ENCODE measurements at regions not wholly inside any gene's neighbourhood (a gene's known extent, or its start where the extent isn't known, plus 50 kb on each side); places are given as distances from the start of the nearest gene placed in this dataset.

DNA sequence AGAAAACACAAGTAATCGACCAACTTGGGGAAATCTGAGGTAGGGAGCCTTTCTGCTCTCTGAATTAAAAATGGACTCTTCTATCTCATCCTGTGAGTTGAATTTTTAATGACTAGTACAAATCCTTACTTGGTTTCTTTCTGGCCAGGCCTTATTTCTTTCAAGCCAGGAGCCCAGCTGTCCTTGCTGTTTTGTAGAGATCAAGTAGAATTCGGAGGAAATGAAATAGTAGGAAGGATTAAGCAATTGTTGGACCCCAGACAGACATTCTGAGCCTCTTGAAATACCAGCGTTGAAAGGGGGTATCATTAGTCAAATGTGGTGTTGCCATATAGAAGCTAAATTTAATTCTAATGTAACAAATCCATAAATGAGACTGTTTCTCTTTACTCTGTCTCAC, 53.7 kb upstream of the SMIM15 start:
- no peak overlapping the region for H3K4me3 ChIP-seq (ENCODE audit: low read length)
- TF ChIP-seq, protein P1, sequence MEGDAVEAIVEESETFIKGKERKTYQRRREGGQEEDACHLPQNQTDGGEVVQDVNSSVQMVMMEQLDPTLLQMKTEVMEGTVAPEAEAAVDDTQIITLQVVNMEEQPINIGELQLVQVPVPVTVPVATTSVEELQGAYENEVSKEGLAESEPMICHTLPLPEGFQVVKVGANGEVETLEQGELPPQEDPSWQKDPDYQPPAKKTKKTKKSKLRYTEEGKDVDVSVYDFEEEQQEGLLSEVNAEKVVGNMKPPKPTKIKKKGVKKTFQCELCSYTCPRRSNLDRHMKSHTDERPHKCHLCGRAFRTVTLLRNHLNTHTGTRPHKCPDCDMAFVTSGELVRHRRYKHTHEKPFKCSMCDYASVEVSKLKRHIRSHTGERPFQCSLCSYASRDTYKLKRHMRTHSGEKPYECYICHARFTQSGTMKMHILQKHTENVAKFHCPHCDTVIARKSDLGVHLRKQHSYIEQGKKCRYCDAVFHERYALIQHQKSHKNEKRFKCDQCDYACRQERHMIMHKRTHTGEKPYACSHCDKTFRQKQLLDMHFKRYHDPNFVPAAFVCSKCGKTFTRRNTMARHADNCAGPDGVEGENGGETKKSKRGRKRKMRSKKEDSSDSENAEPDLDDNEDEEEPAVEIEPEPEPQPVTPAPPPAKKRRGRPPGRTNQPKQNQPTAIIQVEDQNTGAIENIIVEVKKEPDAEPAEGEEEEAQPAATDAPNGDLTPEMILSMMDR (IDR thresholded peaks at IDR 0.05; ENCODE audit: insufficient read depth, low read depth, low read length, missing control alignments), result no peak
- DNase-seq (ENCODE audit: low read depth), result no peak

DNA sequence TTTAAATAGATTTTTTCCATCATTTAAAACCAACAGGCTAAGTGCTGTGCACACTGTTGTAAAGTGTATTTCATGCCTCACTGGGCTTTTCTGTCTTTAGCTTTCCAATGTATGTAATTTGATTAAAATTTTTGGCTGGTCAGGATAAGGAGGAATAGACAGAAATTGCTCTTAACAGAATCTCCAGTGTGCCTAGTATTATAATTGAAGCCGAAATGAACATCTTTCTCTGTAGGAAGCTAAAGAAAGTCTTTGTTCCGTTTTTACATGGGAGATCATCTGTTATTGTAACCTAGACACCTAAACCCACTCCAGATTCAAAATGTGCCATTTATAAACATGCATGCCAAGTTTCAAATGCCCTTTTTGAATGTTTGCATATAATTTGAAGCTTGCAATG, 54.5 kb upstream of the SMIM15 start:
- no peak overlapping the region for H3K4me3 ChIP-seq (ENCODE audit: low read length)
- TF ChIP-seq, protein P1 (IDR thresholded peaks at IDR 0.05; ENCODE audit: insufficient read depth, low read depth, low read length, missing control alignments), result no peak
- DNase-seq (ENCODE audit: low read depth), result no peak

DNA sequence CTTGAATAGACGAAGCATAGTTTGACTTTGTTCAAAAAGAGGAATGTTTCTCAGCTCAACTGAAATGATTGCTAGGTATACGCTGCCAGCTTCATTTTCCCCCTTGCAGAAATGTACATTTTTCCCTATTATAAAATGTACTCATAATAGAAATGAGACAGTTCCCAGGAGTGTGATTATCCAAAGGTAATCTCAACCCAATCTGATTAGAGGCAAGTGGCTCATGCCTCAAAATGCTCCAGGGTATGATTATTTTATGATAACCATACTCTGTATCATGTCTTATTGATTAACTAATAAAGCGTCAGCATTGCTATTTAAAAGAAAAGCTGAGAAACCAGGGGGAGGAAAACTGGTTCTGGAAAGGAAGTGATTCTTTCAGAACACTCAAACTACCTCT, 54.9 kb upstream of the SMIM15 start:
- DNase-seq (ENCODE audit: low read depth), result no peak
- H3K4me3 ChIP-seq (ENCODE audit: low read length), result no peak overlapping the region
- TF ChIP-seq, protein P1 (IDR thresholded peaks at IDR 0.05; ENCODE audit: insufficient read depth, low read depth, low read length, missing control alignments), result no peak

DNA sequence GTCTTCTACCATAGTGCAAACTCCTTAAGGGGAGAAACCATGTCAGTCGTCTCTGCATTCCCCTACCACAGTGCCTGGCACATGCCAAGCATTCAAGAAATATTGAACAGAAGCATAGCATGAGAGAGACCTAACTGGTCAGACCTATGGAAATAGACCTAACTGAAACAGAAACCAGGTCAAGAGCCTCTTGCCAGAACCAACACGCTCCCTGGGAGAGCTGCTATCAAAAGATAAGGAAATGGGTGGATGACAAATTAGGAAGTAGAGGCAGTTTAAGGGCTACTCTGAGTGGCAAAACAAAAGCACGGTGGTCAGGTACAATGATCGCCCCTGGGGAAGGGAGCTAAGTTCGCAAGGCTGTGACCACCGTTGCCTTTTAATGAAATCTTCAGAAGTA, 66.0 kb upstream of the SMIM15 start:
- no peak for DNase-seq (ENCODE audit: low read depth)
- TF ChIP-seq, protein P1 (IDR thresholded peaks at IDR 0.05; ENCODE audit: insufficient read depth, low read depth, low read length, missing control alignments), result no peak
- no peak overlapping the region for H3K4me3 ChIP-seq (ENCODE audit: low read length)

DNA sequence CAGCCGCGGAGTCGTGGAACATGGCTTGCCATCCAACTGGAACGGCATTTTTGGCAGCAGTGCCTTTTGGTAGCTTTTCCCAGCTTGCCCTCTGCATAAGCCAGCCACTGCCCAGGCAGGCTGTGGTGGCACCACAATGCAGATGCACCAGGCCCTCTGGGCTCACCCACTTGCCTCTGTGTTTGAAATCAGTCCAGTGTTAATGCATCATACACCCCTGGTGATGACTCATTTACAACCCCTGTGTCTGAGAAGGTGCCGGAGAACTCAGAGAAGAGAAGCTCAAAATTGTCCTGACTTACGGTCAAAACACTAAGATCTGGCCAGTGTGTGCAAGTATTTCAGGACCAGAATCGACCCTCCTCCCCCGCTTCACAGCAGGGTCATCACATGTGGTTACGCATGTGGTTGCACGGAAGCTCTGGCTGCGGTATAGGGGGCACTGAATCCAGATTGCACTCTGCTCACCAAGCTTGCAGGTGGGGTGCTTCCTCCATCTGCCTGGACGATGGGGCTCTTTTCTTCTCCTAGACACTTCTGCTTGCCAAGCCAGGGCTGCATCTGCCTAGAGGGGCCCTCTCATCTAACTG, 66.5 kb upstream of the SMIM15 start:
- no peak overlapping the region for H3K4me3 ChIP-seq (ENCODE audit: low read length)
- DNase-seq (ENCODE audit: low read depth), result peak; percentile 70
- TF ChIP-seq, protein P1 (IDR thresholded peaks at IDR 0.05; ENCODE audit: insufficient read depth, low read depth, low read length, missing control alignments), result no peak

DNA sequence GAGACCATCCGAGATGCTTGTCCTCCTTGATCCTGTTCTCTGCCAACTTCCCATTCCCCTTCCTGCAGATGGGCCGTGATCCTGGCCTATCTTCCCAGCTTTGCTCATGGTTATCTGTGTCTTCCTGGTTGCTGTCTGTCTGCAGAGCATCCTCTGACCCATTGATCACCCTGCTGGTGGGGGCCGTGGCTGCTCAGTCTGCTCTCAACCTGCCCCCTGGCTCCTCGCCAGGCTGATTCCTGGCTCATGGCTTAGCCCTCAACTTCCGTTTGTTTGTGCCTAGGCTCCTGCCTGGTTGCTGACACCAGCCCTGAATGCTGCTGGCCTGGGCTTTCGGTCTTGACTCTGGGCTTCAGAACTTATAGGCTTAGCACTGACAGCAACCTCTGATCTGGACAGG, 67.1 kb upstream of the SMIM15 start:
- no peak for DNase-seq (ENCODE audit: low read depth)
- H3K4me3 ChIP-seq (ENCODE audit: low read length), result no peak overlapping the region
- TF ChIP-seq, protein P1 (IDR thresholded peaks at IDR 0.05; ENCODE audit: insufficient read depth, low read depth, low read length, missing control alignments), result no peak

GRCh38 chr5:61230492-61230891, 68.2 kb upstream of the SMIM15 start:
- TF ChIP-seq, protein P1 (IDR thresholded peaks at IDR 0.05; ENCODE audit: insufficient read depth, low read depth, low read length, missing control alignments), result no peak
- DNase-seq (ENCODE audit: low read depth), result no peak
- no peak overlapping the region for H3K4me3 ChIP-seq (ENCODE audit: low read length)
